ENCODE measurements at regions not wholly inside any gene's neighbourhood (a gene's known extent, or its start where the extent isn't known, plus 50 kb on each side); places are given as distances from the start of the nearest gene placed in this dataset.

DNA sequence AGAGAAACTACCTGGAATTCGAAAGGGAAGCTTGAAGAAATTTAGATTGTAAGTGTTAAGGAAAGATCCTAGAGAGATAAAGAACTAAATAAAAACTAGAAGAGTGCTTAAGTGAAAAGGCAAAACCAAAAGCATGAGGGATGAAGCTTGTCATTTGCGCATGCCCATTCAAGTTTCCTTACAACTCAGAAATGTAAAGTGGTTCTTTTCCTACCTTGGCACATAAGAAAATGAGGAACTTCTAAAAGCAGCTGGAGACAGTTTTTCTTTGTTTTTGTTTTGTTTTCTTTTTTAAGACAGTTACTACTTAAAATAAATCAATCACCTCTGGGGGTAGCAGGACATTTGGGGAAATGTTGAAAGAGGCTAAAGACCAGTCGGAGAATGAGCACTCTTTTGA, 1304.4 kb upstream of the PCDH7 start:
- Histone ChIP-seq H3K36me3 (no peaks in the 10 kb centered on the region), H3K4me1 (no peaks in the 10 kb centered on the region), H3K27me3 (no peaks in the 10 kb centered on the region), H3K4me3 (no peak overlapping the region), H3K27ac (no peak overlapping the region), H3K9me3 (no peaks in the 10 kb centered on the region)
- no peak for DNase-seq
- intact Hi-C loops (cut with DNase I; ENCODE audit: low total_unique reads) = no loop called here
- 60 to 80% (median 73%) methylated on average over 3 of the region's 3 CpGs for WGBS, 5 donors
- TF ChIP-seq POLR2AphosphoS5 (IDR thresholded peaks at IDR 0.05) (no peak), EP300 (IDR thresholded peaks at IDR 0.05) (no peak), POLR2A (IDR thresholded peaks at IDR 0.05) (no peak)
- TF ChIP-seq, protein P1, sequence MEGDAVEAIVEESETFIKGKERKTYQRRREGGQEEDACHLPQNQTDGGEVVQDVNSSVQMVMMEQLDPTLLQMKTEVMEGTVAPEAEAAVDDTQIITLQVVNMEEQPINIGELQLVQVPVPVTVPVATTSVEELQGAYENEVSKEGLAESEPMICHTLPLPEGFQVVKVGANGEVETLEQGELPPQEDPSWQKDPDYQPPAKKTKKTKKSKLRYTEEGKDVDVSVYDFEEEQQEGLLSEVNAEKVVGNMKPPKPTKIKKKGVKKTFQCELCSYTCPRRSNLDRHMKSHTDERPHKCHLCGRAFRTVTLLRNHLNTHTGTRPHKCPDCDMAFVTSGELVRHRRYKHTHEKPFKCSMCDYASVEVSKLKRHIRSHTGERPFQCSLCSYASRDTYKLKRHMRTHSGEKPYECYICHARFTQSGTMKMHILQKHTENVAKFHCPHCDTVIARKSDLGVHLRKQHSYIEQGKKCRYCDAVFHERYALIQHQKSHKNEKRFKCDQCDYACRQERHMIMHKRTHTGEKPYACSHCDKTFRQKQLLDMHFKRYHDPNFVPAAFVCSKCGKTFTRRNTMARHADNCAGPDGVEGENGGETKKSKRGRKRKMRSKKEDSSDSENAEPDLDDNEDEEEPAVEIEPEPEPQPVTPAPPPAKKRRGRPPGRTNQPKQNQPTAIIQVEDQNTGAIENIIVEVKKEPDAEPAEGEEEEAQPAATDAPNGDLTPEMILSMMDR (IDR thresholded peaks at IDR 0.05) = no peak

DNA sequence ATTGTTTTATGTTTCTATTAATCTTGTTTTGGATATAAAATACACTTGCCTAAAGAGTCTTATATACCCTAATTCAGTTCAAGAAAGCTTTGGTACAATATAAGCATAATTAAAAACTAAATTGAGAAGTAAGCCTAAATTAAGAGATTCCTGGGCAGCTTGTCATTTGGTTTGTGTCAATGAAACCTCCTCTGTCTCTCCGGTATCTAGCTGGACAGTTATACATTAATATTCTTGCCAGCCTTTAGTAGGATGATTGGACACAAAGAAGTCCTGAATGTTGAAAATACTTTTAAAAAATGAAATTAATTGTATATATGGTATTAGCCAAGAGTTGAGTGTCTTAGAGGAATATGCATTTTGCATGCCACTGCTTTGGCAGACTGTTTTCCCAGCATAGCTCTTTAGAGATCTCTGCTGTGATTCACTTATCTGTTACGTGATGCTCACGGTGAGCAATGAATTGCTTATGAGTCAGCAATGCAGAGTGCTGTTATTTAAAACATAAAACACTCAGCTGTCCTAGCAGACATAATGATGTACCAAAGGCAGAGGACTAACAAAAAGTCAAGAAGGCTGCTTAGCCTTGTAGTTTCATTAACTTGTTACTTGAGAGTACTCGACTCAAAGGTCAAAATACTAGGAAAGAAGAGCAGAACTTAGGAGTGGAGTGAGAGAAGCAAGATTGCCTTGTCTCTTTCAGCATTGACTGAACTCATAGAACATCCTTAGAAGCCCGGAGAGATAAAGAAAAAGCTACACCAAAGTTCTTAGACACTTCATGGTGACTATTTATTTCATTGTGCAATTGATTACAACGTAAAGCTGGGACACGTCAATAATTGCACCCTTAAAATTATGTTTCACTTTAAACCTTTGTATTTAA, 1296.1 kb upstream of the PCDH7 start:
- intact Hi-C loops (cut with DNase I; ENCODE audit: low total_unique reads) = no loop called here
- 65 to 81% (median 77%) methylated on average over 7 of the region's 7 CpGs for WGBS, 5 donors
- peak in 1 of 2 donors; percentile 3 for DNase-seq
- no peak overlapping the region for H3K27ac ChIP-seq
- H3K4me3 ChIP-seq = no peak overlapping the region
- TF ChIP-seq POLR2A (IDR thresholded peaks at IDR 0.05) (no peak), POLR2AphosphoS5 (IDR thresholded peaks at IDR 0.05) (no peak), EP300 (IDR thresholded peaks at IDR 0.05) (no peak)
- H3K9me3 ChIP-seq = no peaks in the 10 kb centered on the region
- no peaks in the 10 kb centered on the region for H3K27me3 ChIP-seq
- H3K36me3 ChIP-seq = no peaks in the 10 kb centered on the region
- H3K4me1 ChIP-seq = no peaks in the 10 kb centered on the region

DNA sequence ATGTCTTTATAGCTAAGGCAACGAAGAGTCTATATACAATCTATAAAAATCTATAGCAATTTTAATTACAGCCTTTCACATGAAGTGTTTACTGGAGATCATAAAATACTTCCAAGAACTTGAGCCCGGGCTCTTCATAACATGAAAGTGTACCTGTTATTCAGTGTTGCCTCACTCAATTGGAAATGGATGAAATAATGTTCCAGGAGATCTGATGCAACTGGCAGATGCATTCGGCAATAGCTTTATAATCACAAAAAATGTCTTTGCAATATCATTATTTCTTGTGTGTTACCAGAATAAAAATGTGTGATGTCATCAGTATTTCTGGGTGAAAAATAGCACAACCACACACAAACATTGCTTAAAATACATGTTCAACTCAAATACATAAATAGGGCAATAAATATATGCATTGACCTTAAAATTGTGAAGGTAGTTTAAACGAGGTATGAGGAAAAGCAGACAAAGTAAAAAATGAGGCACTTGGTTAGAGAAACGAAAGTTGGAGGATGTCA, 1266.8 kb upstream of the PCDH7 start:
- no peaks in the 10 kb centered on the region for H3K27me3 ChIP-seq
- H3K9me3 ChIP-seq = no peaks in the 10 kb centered on the region
- intact Hi-C loops (cut with DNase I; ENCODE audit: low total_unique reads) = no loop called here
- DNase-seq = no peak
- H3K27ac ChIP-seq = no peak overlapping the region
- WGBS, 5 donors = 40 to 71% (median 65%) methylated on average over 5 of the region's 5 CpGs
- no peak overlapping the region for H3K4me3 ChIP-seq
- no peaks in the 10 kb centered on the region for H3K4me1 ChIP-seq
- TF ChIP-seq POLR2AphosphoS5 (IDR thresholded peaks at IDR 0.05) (no peak), POLR2A (IDR thresholded peaks at IDR 0.05) (no peak), EP300 (IDR thresholded peaks at IDR 0.05) (no peak)
- TF ChIP-seq, protein P1 (IDR thresholded peaks at IDR 0.05) = no peak
- H3K36me3 ChIP-seq = no peaks in the 10 kb centered on the region

DNA sequence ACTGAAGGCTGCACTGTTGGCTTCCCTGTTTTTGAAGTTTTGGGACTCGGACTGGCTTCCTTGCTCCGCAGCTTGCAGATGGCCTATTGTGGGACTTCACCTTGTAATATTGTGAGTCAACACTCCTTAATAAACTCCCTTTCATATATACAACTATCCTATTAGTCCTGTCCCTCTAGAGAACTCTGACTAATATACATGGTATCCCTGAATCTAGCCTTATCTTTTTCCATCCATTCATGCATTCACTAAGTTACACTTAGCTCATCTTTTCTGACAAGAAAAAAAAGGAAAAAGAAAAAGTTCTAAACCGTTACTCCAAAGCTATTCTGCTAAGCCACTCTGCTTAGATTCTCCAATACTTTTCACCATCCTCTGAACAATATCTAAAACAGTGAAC, 1260.2 kb upstream of the PCDH7 start:
- H3K4me3 ChIP-seq = no peak overlapping the region
- H3K9me3 ChIP-seq = no peaks in the 10 kb centered on the region
- intact Hi-C loops (cut with DNase I; ENCODE audit: low total_unique reads) = no loop called here
- no peaks in the 10 kb centered on the region for H3K27me3 ChIP-seq
- TF ChIP-seq POLR2A (IDR thresholded peaks at IDR 0.05) (no peak), POLR2AphosphoS5 (IDR thresholded peaks at IDR 0.05) (no peak), EP300 (IDR thresholded peaks at IDR 0.05) (no peak)
- TF ChIP-seq, protein P1 (IDR thresholded peaks at IDR 0.05) = no peak
- DNase-seq = no peak
- H3K27ac ChIP-seq = no peak overlapping the region
- 73 to 85% (median 76%) methylated on average over 3 of the region's 3 CpGs for WGBS, 5 donors
- H3K4me1 ChIP-seq = no peaks in the 10 kb centered on the region
- no peaks in the 10 kb centered on the region for H3K36me3 ChIP-seq
